OCI-LY3 (cell line): ENCODE measurements at regions not wholly inside any gene's neighbourhood (a gene's known extent, or its start where the extent isn't known, plus 50 kb on each side); places are given as distances from the start of the nearest gene placed in this dataset.

Source experiments
- CTCF ChIP-seq: fragments of 200-600, 300-600 bp; sonication (generic); IDR thresholded peaks from 2 replicates; pipeline ENCODE4 v1.5.1; 2014; ENCODE audit warnings: antibody characterized with exemption, low read length, low read depth
- EZH2phosphoT487 ChIP-seq: fragments of 200-600 bp; shearing (Covaris generic); IDR thresholded peaks from 2 replicates; pipeline ENCODE4 v1.6.1; 2018; ENCODE audit warnings: antibody characterized with exemption, mixed run types, low read depth

GRCh38 chr4:27245216-27245615 lies 384.6 kb downstream of the STIM2 start:
- TF ChIP-seq CTCF (no peak), EZH2phosphoT487 (no peak)
